ENCODE measurements at regions not wholly inside any gene's neighbourhood (a gene's known extent, or its start where the extent isn't known, plus 50 kb on each side); places are given as distances from the start of the nearest gene placed in this dataset.

DNA sequence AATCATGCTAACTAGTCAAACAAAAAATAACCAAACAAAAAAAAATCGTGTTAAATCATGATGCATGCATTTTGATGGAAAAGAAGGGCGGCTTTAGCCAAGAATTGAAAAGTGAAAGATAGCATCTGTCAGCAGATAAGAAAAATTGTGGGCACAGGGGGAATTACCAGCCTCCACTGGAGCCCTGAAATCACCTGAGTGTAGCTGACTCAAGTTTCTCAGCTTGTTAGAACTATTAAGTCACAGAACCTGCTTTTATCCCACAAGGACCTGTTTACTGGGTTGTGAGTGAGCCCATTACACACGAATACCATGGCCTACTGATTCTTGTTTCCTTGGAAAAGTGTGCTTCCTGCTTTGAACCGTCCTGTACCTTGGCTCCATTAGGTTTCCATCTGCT, 85.2 kb downstream of the COX18 start:
- in situ Hi-C loops (cut with MboI; ENCODE audit: low sequenced_read_pairs) = no loop called here
- WGBS, 2 experiments (ENCODE audit: extremely low coverage in 2 of 2, insufficient read length in 1 of 2) = no CpG with 5 or more reads among the region's 4 CpGs

More for the DNA sequence above, 85.2 kb downstream of the COX18 start:
- Histone ChIP-seq H3K56ac (ENCODE audit: extremely low read depth, insufficient read depth, low read length) (no peak overlapping the region), H2BK20ac (ENCODE audit: low read depth, low read length) (no peak overlapping the region), H2AK5ac (ENCODE audit: low read depth, low read length) (no peak overlapping the region), H3K79me1 (ENCODE audit: low read depth in 1 of 2, low read length in 2 of 2) (no peaks in the 10 kb centered on the region), H3K14ac (replicated peaks; ENCODE audit: low read depth, low read length) (no peak overlapping the region), H3K4ac (ENCODE audit: low read depth, low read length) (no peak overlapping the region), H3K18ac (ENCODE audit: low read depth, low read length) (no peak overlapping the region), H3K27me3 (ENCODE audit: control insufficient read depth, insufficient read depth, low read length) (no peaks in the 10 kb centered on the region; the same call in 1 of the 2 replicates), H4K20me1 (ENCODE audit: insufficient read depth, low read length) (no peaks in the 10 kb centered on the region), H3K4me1 (ENCODE audit: control insufficient read depth, insufficient read depth, low read length) (no peaks in the 10 kb centered on the region), H3K36me3 (ENCODE audit: control insufficient read depth, insufficient read depth, low read length) (no peaks in the 10 kb centered on the region), H4K8ac (ENCODE audit: low read depth in 2 of 2, low read length in 2 of 2) (no peak overlapping the region), H3K9ac (ENCODE audit: low read depth, low read length) (no peak overlapping the region), H3K9me3 (ENCODE audit: control insufficient read depth, insufficient read depth, low read length) (no peaks in the 10 kb centered on the region), H2AFZ (replicated peaks; ENCODE audit: low read length, poor library complexity) (no peak overlapping the region), H3K4me3 (ENCODE audit: insufficient read depth, low read depth, low read length) (no peak overlapping the region), H2BK120ac (ENCODE audit: low read depth, low read length) (no peak overlapping the region), H3K27ac (ENCODE audit: insufficient read depth, low read length) (no peak overlapping the region), H3K23ac (ENCODE audit: low read depth, low read length) (no peak overlapping the region), H2AK9ac (replicated peaks; ENCODE audit: low read depth, low read length, poor library complexity) (no peak overlapping the region), H3K9me1 (ENCODE audit: insufficient read depth, low read length) (no peaks in the 10 kb centered on the region), H2BK5ac (ENCODE audit: low read depth, low read length, poor library complexity, severe bottlenecking) (no peak overlapping the region), H2BK15ac (ENCODE audit: low read depth, low read length) (no peak overlapping the region), H4K5ac (ENCODE audit: low read depth, low read length) (no peak overlapping the region), H4K91ac (ENCODE audit: insufficient read depth, low read depth, low read length) (no peak overlapping the region), H3K4me2 (ENCODE audit: low read depth, low read length) (no peak overlapping the region)
- intact Hi-C loops (cut with micrococcal nuclease) = no loop called here
- dilution Hi-C loops (cut with HindIII; ENCODE audit: low sequenced_read_pairs, unreplicated experiment) = no loop called here
- POLR2A ChIA-PET (ENCODE audit: unreplicated experiment) = no interaction called here
- CTCF ChIA-PET = interaction anchor here (0.6 to 0.8 kb wide), 2 partner anchors 17 to 1740 kb away, joined by 3 read pairs; no protein-coding TSS in a partner anchor
- TF ChIP-seq MAZ (IDR thresholded peaks at IDR 0.05; ENCODE audit: borderline replicate concordance, low read depth, low read length) = no peak
- TF ChIP-seq CHD1 (IDR thresholded peaks at IDR 0.05; ENCODE audit: low read depth, low read length) = no peak
- TF ChIP-seq RFX5 (IDR thresholded peaks at IDR 0.05; ENCODE audit: low read depth, low read length) = no peak
- TF ChIP-seq, protein P1, sequence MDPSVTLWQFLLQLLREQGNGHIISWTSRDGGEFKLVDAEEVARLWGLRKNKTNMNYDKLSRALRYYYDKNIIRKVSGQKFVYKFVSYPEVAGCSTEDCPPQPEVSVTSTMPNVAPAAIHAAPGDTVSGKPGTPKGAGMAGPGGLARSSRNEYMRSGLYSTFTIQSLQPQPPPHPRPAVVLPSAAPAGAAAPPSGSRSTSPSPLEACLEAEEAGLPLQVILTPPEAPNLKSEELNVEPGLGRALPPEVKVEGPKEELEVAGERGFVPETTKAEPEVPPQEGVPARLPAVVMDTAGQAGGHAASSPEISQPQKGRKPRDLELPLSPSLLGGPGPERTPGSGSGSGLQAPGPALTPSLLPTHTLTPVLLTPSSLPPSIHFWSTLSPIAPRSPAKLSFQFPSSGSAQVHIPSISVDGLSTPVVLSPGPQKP (IDR thresholded peaks at IDR 0.05; ENCODE audit: borderline replicate concordance, low read depth, low read length) = no peak
- TF ChIP-seq RCOR1 (IDR thresholded peaks at IDR 0.05; ENCODE audit: insufficient replicate concordance, low read length) = no peak
- TF ChIP-seq, protein P2, sequence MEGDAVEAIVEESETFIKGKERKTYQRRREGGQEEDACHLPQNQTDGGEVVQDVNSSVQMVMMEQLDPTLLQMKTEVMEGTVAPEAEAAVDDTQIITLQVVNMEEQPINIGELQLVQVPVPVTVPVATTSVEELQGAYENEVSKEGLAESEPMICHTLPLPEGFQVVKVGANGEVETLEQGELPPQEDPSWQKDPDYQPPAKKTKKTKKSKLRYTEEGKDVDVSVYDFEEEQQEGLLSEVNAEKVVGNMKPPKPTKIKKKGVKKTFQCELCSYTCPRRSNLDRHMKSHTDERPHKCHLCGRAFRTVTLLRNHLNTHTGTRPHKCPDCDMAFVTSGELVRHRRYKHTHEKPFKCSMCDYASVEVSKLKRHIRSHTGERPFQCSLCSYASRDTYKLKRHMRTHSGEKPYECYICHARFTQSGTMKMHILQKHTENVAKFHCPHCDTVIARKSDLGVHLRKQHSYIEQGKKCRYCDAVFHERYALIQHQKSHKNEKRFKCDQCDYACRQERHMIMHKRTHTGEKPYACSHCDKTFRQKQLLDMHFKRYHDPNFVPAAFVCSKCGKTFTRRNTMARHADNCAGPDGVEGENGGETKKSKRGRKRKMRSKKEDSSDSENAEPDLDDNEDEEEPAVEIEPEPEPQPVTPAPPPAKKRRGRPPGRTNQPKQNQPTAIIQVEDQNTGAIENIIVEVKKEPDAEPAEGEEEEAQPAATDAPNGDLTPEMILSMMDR (conservative IDR thresholded peaks at IDR 0.05; ENCODE audit: low read depth, low read length) = no peak
- no peak for TF ChIP-seq NFE2L2 (IDR thresholded peaks at IDR 0.05; ENCODE audit: low read depth, low read length)
- TF ChIP-seq CEBPB (IDR thresholded peaks at IDR 0.05; ENCODE audit: low read depth, low read length) = no peak
- TF ChIP-seq BHLHE40 (IDR thresholded peaks at IDR 0.05; ENCODE audit: low read depth, low read length) = no peak
- no peak for TF ChIP-seq MAFK (IDR thresholded peaks at IDR 0.05; ENCODE audit: low read depth, low read length)
- no peak for TF ChIP-seq FOS (IDR thresholded peaks at IDR 0.05; ENCODE audit: low read depth, low read length)
- no peak for TF ChIP-seq SMC3 (IDR thresholded peaks at IDR 0.05; ENCODE audit: low read depth, low read length)
- ATAC-seq (ENCODE audit: low read depth) (no peak), DNase-seq (no peak)
- no TSS peak for BruUV-seq (replicated peaks)

Data from IMR-90 (cell line).